Heart left ventricle (tissue), 16 donors: ENCODE measurements at regions not wholly inside any gene's neighbourhood (a gene's known extent, or its start where the extent isn't known, plus 50 kb on each side); places are given as distances from the start of the nearest gene placed in this dataset.

ENCODE experiments used
- ATAC-seq, 4 donors: fragments of 200-7000 bp; cut with Tn5 transposase; one replicate each; pipeline ENCODE4 v1.9.1; 2020 to 2022; ENCODE audit warnings: moderate library complexity in 4 of 4, mild to moderate bottlenecking in 3 of 4, moderate number of reproducible peaks in 1 of 4
- DNase-seq, 5 donors: peaks; one replicate each; pipeline ENCODE4 v3.0.0-alpha.2; 2020
- H3K27ac ChIP-seq, 12 donors: fragments of 200-600 bp; sonication (generic) in 4 of 12; one replicate each; pipeline versions ENCODE4 v1.5.0 to v1.8.0; 2016 to 2022; ENCODE audit warnings: mild to moderate bottlenecking in 2 of 12
- H3K27me3 ChIP-seq, 9 donors: fragments of 200-600 bp; sonication (generic) in 2 of 9; one replicate each; pipeline versions ENCODE4 v1.5.1 to v1.8.0; 2016 to 2022; ENCODE audit warnings: mild to moderate bottlenecking in 3 of 9
- H3K36me3 ChIP-seq, 9 donors: fragments of 200-600 bp; sonication (generic) in 2 of 9; one replicate each; pipeline versions ENCODE4 v1.5.0 to v1.8.0; 2018 to 2022; ENCODE audit warnings: mild to moderate bottlenecking in 2 of 9
- H3K4me1 ChIP-seq, 12 donors: fragments of 200-600 bp; sonication (generic) in 4 of 12; one replicate each; pipeline versions ENCODE4 v1.5.0 to v1.8.0; 2016 to 2022; ENCODE audit warnings: mild to moderate bottlenecking in 3 of 12
- H3K4me3 ChIP-seq, 12 donors: fragments of 200-600 bp; sonication (generic) in 4 of 12; one replicate each; pipeline versions ENCODE4 v1.5.0 to v1.8.0; 2017 to 2022; ENCODE audit warnings: mild to moderate bottlenecking in 9 of 12, moderate library complexity in 4 of 12
- H3K9me3 ChIP-seq, 12 donors: fragments of 200-600 bp; sonication (generic) in 4 of 12; one replicate each; pipeline versions ENCODE4 v1.5.0 to v1.8.0; 2016 to 2022; ENCODE audit warnings: mild to moderate bottlenecking in 1 of 12
- POLR2A ChIP-seq, 2 donors: fragments of 450-650 bp; IDR thresholded peaks; one replicate each; pipeline ENCODE4 v1.6.1; 2017; ENCODE audit warnings: antibody characterized with exemption in 2 of 2, mild to moderate bottlenecking in 2 of 2, moderate library complexity in 2 of 2
- WGBS, 4 donors: extraction: QIAGEN DNeasy Blood & Tissue Kit in 2 of 4; methylation state at CpG; one replicate each; pipeline versions ENCODE4 v1.1.5 to v1.1.7; 2013 to 2018; 5-methylcytosine and 5-hydroxymethylcytosine counted together
- intact Hi-C, 10 donors: fragments of 100-400 bp; cut with DNase I; formaldehyde crosslinking; loops; one replicate each; pipeline versions ENCODE4 v1.11.1 to v1.14.2; 2022
- TF ChIP-seq, protein P1 (sequence below), 12 donors: fragments of 200-600 bp; sonication (generic) in 4 of 12; IDR thresholded peaks; one replicate each; pipeline versions ENCODE4 v1.5.0 to v1.8.0; 2018 to 2022; ENCODE audit warnings: antibody characterized with exemption in 12 of 12, mild to moderate bottlenecking in 5 of 12
- donor health status: ischemic (EF 13 %, LVEDD 7.1; RV severe dilation, severe dysfunction).
- donor health status: healthy with polysubstance abuse.
- donor health status: DM: no; HTN: yes; CAD: no.
- donor health status: DM: no; HTN: no; CAD: no.
- donor health status: ischemic (EF 25% LVEDD 6.9; RV normal size, moderate dysfunction).
- donor health status: ischemic (EF 25% LVEDD 5.7; RV mildly dilated, moderate dysfunction).
- donor health status: healthy.
- donor health status: DM: yes; HTN: yes; CAD: no.
- donor health status: ischemic (EF 35%, LVEDD 5.7; RV mildly dilated, moderate dysfunction).
- donor health status: nonischemic (EF 11% LVEDD 7.7; RV severe dilation, severe dysfunction).
- donor health status: DM: yes; HTN: yes; CAD: no.
- donor health status: PGD.
- donor health status: ischemic (EF 29% LVEDD 5.4; RV normal size, mild dysfunction).
- donor health status: nonischemic (EF 23%, LVEDD 6.1; RV moderate dilation, normal function).

DNA sequence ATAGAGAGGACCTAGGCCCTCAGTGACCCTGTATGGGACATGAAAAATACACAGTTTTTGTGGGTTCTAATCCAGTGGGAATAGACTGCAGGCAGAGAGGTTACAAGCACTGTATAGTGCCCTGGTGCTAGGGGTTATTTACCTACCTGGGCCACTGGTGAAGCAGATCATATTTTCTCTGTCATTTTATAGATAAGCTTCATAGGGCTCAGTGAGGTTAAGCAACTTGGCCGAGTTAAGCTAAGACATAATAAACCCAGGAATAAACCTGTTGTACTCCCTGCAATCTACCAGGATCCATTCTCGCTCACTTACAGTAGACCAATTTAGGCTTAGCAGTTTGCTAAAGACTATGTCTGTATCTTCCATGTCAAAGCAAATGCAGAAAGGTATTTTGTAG is 340.6 kb upstream of the KHDRBS2 start:
- Histone ChIP-seq H3K27me3 (no peaks in the 10 kb centered on the region), H3K9me3 (no peaks in the 10 kb centered on the region), H3K27ac (no peak overlapping the region), H3K4me3 (no peak overlapping the region), H3K36me3 (no peaks in the 10 kb centered on the region), H3K4me1 (no peaks in the 10 kb centered on the region)
- DNase-seq (no peak), ATAC-seq (no peak)
- TF ChIP-seq POLR2A (IDR thresholded peaks at IDR 0.05), result no peak
- TF ChIP-seq, protein P1, sequence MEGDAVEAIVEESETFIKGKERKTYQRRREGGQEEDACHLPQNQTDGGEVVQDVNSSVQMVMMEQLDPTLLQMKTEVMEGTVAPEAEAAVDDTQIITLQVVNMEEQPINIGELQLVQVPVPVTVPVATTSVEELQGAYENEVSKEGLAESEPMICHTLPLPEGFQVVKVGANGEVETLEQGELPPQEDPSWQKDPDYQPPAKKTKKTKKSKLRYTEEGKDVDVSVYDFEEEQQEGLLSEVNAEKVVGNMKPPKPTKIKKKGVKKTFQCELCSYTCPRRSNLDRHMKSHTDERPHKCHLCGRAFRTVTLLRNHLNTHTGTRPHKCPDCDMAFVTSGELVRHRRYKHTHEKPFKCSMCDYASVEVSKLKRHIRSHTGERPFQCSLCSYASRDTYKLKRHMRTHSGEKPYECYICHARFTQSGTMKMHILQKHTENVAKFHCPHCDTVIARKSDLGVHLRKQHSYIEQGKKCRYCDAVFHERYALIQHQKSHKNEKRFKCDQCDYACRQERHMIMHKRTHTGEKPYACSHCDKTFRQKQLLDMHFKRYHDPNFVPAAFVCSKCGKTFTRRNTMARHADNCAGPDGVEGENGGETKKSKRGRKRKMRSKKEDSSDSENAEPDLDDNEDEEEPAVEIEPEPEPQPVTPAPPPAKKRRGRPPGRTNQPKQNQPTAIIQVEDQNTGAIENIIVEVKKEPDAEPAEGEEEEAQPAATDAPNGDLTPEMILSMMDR (IDR thresholded peaks at IDR 0.05), result no peak
- 68 to 72% (median 71%) methylated on average over 2 of the region's 2 CpGs for WGBS, 4 donors
- intact Hi-C loops, result no loop called here

DNA sequence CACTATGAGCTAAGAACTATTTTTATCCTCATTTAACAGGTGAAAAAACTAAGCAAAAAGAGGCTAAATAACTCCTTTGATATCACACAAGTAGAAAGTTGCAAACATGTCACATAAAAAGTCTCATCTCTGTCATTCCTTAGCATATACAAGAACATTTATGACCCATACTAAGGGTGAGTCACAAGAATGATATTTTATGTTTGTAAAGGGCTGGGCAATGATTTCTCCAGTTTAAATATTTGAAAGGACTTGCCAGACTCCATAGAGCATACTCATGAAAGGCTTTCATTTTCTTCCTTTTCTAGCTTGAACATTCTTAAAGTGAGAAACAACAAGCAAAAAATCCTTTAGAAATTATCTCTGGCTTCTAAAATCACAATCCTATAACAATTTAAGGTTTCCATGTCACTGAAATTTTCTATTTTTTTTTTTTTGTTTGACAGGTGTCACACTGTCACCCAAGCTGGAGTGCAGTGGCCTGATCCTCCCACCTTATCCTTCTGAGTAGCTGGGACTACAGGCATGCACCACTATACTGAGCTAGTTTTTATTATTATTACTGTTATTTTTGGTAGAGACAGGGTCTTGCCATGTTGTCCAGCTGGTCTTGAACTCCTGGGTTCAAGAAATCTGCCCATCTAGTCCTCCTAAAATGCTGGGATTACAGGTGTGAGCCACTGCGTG is 338.0 kb upstream of the KHDRBS2 start:
- H3K27ac ChIP-seq, result no peak overlapping the region
- no peaks in the 10 kb centered on the region for H3K4me1 ChIP-seq
- WGBS, 4 donors, result 76 to 88% (median 80%) methylated on average over 1 of the region's 1 CpG
- H3K36me3 ChIP-seq, result no peaks in the 10 kb centered on the region
- DNase-seq (no peak), ATAC-seq (no peak)
- no peaks in the 10 kb centered on the region for H3K27me3 ChIP-seq
- intact Hi-C loops, result no loop called here
- H3K9me3 ChIP-seq, result no peaks in the 10 kb centered on the region
- no peak for TF ChIP-seq POLR2A (IDR thresholded peaks at IDR 0.05)
- TF ChIP-seq, protein P1 (IDR thresholded peaks at IDR 0.05), result no peak
- H3K4me3 ChIP-seq, result no peak overlapping the region

DNA sequence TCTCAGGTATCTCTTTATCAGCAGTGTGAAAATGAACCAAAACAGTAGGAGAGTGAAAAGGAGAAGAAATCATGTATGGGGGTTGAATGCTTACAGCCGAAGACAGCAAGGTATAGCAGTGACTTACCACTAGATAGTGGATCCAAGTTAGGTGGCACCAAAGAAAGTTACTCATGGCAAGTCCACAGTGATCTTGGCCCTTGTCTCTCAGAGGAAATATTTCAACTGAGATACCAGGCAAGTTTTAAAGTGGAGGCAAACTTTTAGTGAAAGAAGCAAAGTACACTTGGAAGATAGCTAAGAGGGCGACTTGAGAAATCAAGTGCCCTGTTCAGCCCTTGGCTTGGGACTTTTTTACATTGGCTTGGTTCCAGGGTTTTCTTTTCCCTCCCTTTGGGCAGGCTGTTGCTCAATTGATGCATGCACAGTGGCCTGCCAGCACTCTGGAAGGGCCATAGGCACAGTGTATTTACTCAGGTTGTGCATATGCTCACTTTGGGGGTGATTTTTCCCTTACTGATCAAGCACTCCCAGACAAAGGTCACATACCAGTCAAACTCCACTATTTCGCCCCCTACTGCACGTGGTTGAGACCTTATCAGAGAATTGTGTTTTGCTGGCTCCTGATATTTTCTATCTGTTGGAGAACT is 329.5 kb upstream of the KHDRBS2 start:
- Histone ChIP-seq H3K27me3 (no peaks in the 10 kb centered on the region), H3K27ac (no peak overlapping the region), H3K9me3 (peaks cover 0 to 12% (median 0%) of the 10 kb centered on the region in 12 donors), H3K4me3 (no peak overlapping the region), H3K36me3 (no peaks in the 10 kb centered on the region), H3K4me1 (no peaks in the 10 kb centered on the region)
- WGBS, 4 donors, result 35 to 49% (median 40%) methylated on average over 4 of the region's 4 CpGs
- DNase-seq, result no peak
- intact Hi-C loops, result no loop called here
- TF ChIP-seq, protein P1 (IDR thresholded peaks at IDR 0.05), result no peak
- no peak for TF ChIP-seq POLR2A (IDR thresholded peaks at IDR 0.05)
- no peak for ATAC-seq

GRCh38 chr6:62614442-62614841 is 328.4 kb upstream of the KHDRBS2 start:
- H3K36me3 ChIP-seq, result no peaks in the 10 kb centered on the region
- no peak for ATAC-seq
- intact Hi-C loops, result no loop called here

More at GRCh38 chr6:62614442-62614841, 328.4 kb upstream of the KHDRBS2 start:
- Histone ChIP-seq H3K4me1 (no peaks in the 10 kb centered on the region), H3K27me3 (no peaks in the 10 kb centered on the region), H3K27ac (no peak overlapping the region), H3K9me3 (peaks cover 0 to 12% (median 0%) of the 10 kb centered on the region in 12 donors), H3K4me3 (no peak overlapping the region)
- no peak for DNase-seq
- TF ChIP-seq, protein P1 (IDR thresholded peaks at IDR 0.05), result no peak
- TF ChIP-seq POLR2A (IDR thresholded peaks at IDR 0.05), result no peak
